Kidney (tissue), 13 donors: ENCODE measurements at regions not wholly inside any gene's neighbourhood (a gene's known extent, or its start where the extent isn't known, plus 50 kb on each side); places are given as distances from the start of the nearest gene placed in this dataset.
"Not testable (repeated sequence)": the region's sequence is repeated elsewhere in the genome, so short reads cannot be mapped to it uniquely, and the experiment has no call there.

Experiments used
- DNase-seq, 5 donors: peaks; one replicate each; pipeline ENCODE4 v3.0.0-alpha.2; 2013 to 2020
- FAIRE-seq: peaks from 2 replicates; lab custom pipeline; 2012; peaks lifted over from hg19 to GRCh38; lab: Jason Lieb, UNC
- H3K27ac ChIP-seq, 2 donors: one replicate each; pipeline ENCODE4 v1.7.0; 2013; ENCODE audit warnings: low read depth in 2 of 2, low read length in 2 of 2, inconsistent platforms in 1 of 2
- H3K27me3 ChIP-seq: one replicate; pipeline ENCODE4 v1.7.1; 2013; ENCODE audit warnings: low read length, inconsistent platforms; ENCODE audit not compliant: control insufficient read depth, insufficient read depth
- H3K36me3 ChIP-seq, 3 donors: one replicate each; pipeline versions ENCODE4 v1.7.0 to v1.7.1; 2013; ENCODE audit warnings: low read length in 3 of 3, control low read depth in 1 of 3, inconsistent platforms in 1 of 3; ENCODE audit not compliant: insufficient read depth in 3 of 3, control insufficient read depth in 2 of 3
- H3K4me1 ChIP-seq, 3 donors: one replicate each; pipeline versions ENCODE4 v1.7.0 to v1.7.1; 2013; ENCODE audit warnings: low read length in 3 of 3, inconsistent platforms in 1 of 3, low read depth in 1 of 3; ENCODE audit not compliant: control insufficient read depth in 2 of 3, insufficient read depth in 2 of 3
- H3K4me3 ChIP-seq, 3 donors: one replicate each; pipeline versions ENCODE4 v1.7.0 to v1.8.1; 2013; ENCODE audit warnings: low read length in 3 of 3, control low read depth in 1 of 3, inconsistent platforms in 1 of 3
- H3K9ac ChIP-seq, 3 donors: one replicate each; pipeline versions ENCODE4 v1.7.0 to v1.7.1; 2013; ENCODE audit warnings: low read length in 3 of 3, control low read depth in 1 of 3, inconsistent platforms in 1 of 3
- H3K9me3 ChIP-seq, 3 donors: one replicate each; pipeline versions ENCODE4 v1.7.0 to v1.7.1; 2013; ENCODE audit warnings: low read length in 3 of 3, control low read depth in 1 of 3, inconsistent platforms in 1 of 3; ENCODE audit not compliant: control insufficient read depth in 2 of 3, insufficient read depth in 1 of 3
- intact Hi-C: fragments of 100-400 bp; cut with DNase I; formaldehyde crosslinking; loops from one replicate; pipeline ENCODE4 v1.11.1; 2022
- TF ChIP-seq, protein P1 (sequence below): IDR thresholded peaks from 3 replicates; pipeline ENCODE4 v1.5.1; 2012; ENCODE audit warnings: mild to moderate bottlenecking, moderate library complexity, borderline replicate concordance; ENCODE audit not compliant: insufficient read depth; ENCODE audit errors: extremely low read depth
- donor health status: control.
- donor health status: control.
- donor health status: control.
- donor health status: control.
- donor health status: control.
- donor health status: DM: yes; HTN: yes; CAD: no.
- donor health status: Normal renal cell carcinoma (clear cell type).

DNA sequence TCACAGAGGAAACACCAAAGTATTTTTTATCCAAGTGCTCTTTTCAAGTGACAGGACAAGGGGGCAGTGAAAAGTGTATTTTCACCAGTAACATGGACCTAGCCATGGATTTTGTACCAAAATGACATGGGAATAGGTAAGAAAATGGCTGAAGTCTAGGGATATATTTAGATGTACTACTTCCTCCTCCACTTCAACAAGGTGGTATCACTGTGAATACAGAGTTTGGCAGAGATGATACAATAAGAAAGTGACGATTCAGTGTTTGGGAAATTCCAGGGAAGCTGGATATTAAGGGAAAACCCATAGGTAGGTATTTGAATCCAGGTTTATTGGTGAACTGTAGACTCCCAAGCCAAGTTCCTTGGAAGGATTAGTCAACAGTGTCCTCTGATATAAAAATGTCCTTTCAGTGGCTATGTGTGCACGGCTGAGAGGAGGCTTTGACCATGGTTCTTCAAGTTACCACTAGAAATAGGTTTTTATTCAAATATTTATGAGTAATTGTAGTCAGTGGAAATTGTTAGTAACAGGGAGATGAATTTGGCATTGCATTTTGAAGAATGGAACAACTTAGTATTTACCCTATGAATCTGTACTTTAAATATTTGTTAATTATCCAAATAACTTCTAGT, 356.0 kb upstream of the CITED2 start:
- DNase-seq, result no peak
- no peaks in the 10 kb centered on the region for H3K9me3 ChIP-seq
- FAIRE-seq, result no peak
- H3K9ac ChIP-seq, result no peak overlapping the region
- TF ChIP-seq, protein P1, sequence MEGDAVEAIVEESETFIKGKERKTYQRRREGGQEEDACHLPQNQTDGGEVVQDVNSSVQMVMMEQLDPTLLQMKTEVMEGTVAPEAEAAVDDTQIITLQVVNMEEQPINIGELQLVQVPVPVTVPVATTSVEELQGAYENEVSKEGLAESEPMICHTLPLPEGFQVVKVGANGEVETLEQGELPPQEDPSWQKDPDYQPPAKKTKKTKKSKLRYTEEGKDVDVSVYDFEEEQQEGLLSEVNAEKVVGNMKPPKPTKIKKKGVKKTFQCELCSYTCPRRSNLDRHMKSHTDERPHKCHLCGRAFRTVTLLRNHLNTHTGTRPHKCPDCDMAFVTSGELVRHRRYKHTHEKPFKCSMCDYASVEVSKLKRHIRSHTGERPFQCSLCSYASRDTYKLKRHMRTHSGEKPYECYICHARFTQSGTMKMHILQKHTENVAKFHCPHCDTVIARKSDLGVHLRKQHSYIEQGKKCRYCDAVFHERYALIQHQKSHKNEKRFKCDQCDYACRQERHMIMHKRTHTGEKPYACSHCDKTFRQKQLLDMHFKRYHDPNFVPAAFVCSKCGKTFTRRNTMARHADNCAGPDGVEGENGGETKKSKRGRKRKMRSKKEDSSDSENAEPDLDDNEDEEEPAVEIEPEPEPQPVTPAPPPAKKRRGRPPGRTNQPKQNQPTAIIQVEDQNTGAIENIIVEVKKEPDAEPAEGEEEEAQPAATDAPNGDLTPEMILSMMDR, result no peak
- H3K4me1 ChIP-seq, result no peaks in the 10 kb centered on the region
- H3K27me3 ChIP-seq, result no peaks in the 10 kb centered on the region
- intact Hi-C loops, result no loop called here
- no peak overlapping the region for H3K27ac ChIP-seq
- H3K4me3 ChIP-seq, result no peak overlapping the region
- no peaks in the 10 kb centered on the region for H3K36me3 ChIP-seq

DNA sequence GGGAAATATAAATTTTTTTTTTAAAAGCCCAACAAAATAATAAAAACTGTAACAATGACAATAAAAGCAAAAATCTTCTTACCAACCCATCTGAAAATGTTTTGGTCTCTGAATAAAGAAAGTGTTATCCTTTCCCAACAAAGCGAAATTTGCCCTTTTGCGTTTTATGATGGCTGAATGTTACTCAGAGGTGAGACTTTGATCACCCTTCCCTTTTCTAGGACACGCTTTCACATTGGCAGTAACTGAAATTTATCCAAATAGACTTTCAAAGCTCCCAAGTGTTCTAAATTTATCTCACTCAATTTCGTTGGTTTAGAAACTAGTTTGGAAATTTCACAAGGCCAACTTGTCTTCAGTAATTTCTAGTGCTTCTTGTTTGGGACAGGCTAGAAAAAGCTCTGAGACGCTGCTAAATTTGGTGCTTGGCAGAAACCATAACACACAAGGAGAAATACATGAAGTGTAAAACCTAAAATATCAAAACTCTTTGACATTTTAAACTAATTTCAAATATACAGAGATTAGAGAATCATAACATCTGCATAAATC, 354.5 kb upstream of the CITED2 start:
- TF ChIP-seq, protein P1, result no peak
- DNase-seq, result no peak
- Histone ChIP-seq H3K9ac (no peak overlapping the region), H3K27me3 (no peaks in the 10 kb centered on the region), H3K36me3 (no peaks in the 10 kb centered on the region), H3K9me3 (no peaks in the 10 kb centered on the region), H3K27ac (no peak overlapping the region), H3K4me1 (no peaks in the 10 kb centered on the region), H3K4me3 (no peak overlapping the region)
- intact Hi-C loops, result no loop called here
- FAIRE-seq, result no peak

DNA sequence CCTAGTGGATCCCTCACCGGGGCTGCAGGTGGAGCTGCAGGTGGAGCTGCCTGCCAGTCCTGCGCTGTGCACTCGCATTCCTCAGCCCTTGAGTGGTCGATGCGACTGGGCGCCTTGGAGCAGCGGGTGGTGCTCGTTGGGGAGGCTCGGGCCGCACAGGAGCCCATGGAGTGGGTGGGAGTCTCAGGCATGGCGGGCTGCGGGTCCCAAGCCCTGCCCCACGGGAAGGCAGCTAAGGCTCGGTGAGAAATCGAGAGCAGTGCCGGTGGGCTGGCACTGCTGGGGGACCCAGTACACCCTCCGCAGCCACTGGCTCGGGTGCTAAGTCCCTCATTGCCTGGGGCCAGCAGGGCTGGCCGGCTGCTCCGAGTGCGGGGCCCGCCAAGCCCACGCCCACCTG, 351.8 kb upstream of the CITED2 start:
- H3K4me1 ChIP-seq, H3K36me3 ChIP-seq, H3K4me3 ChIP-seq, H3K9me3 ChIP-seq, H3K27me3 ChIP-seq, H3K9ac ChIP-seq, intact Hi-C loops, FAIRE-seq, DNase-seq, H3K27ac ChIP-seq: not testable (repeated sequence)

DNA sequence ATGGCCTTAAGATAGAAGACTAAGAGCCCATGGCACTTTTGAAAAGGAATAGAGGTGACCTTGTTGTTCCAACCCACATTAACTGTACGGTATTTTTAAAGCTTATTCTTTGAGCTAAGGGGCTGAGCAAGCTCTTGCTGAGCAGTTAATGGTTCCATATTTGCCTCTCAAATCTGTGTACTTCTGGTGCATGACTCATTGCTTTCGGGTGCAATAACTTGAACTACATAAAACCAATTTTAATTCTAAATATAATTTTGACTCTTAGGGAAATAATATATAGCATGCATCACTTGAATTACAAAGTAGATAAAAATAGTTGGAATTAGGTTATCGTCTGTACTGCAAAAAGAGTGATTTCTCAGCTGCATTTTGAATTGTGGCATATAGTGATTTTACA, 348.1 kb upstream of the CITED2 start:
- intact Hi-C loops, result no loop called here
- H3K27me3 ChIP-seq, result no peaks in the 10 kb centered on the region
- TF ChIP-seq, protein P1, result no peak
- H3K9ac ChIP-seq, result no peak overlapping the region
- H3K27ac ChIP-seq, result no peak overlapping the region
- H3K9me3 ChIP-seq, result no peaks in the 10 kb centered on the region
- DNase-seq (no peak), FAIRE-seq (no peak)
- H3K4me1 ChIP-seq, result no peaks in the 10 kb centered on the region
- no peak overlapping the region for H3K4me3 ChIP-seq
- no peaks in the 10 kb centered on the region for H3K36me3 ChIP-seq
